ENCODE measurements at regions not wholly inside any gene's neighbourhood (a gene's known extent, or its start where the extent isn't known, plus 50 kb on each side); places are given as distances from the start of the nearest gene placed in this dataset.

GRCh38 chr20:23164176-23164601 is 78.1 kb upstream of the CD93 start:
- Histone ChIP-seq H3K36me3 (ENCODE audit: control insufficient read depth, insufficient read depth, low read length) (no peaks in the 10 kb centered on the region), H3K4me3 (replicated peaks; ENCODE audit: low read depth, low read length) (no peak overlapping the region), H3K27me3 (replicated peaks; ENCODE audit: control insufficient read depth, insufficient read depth, low read length) (no peaks in the 10 kb centered on the region)
- DNase-seq (ENCODE audit: extremely low read depth, insufficient read length), result no peak
- TF ChIP-seq CTCF (IDR thresholded peaks at IDR 0.05; ENCODE audit: insufficient read depth, low read length, poor library complexity, severe bottlenecking), result no peak

- Histone ChIP-seq H3K36me3 (ENCODE audit: control insufficient read depth, insufficient read depth, low read length) (no peaks in the 10 kb centered on the region), H3K27me3 (replicated peaks; ENCODE audit: control insufficient read depth, insufficient read depth, low read length) (no peaks in the 10 kb centered on the region), H3K4me3 (replicated peaks; ENCODE audit: low read depth, low read length) (no peak overlapping the region)
- no peak for DNase-seq (ENCODE audit: extremely low read depth, insufficient read length)
- no peak for TF ChIP-seq CTCF (IDR thresholded peaks at IDR 0.05; ENCODE audit: insufficient read depth, low read length, poor library complexity, severe bottlenecking)
Observed at GRCh38 chr20:23163562-23163961, 77.4 kb upstream of the CD93 start.

- DNase-seq (ENCODE audit: extremely low read depth, insufficient read length), result no peak
- Histone ChIP-seq H3K36me3 (ENCODE audit: control insufficient read depth, insufficient read depth, low read length) (no peaks in the 10 kb centered on the region), H3K4me3 (replicated peaks; ENCODE audit: low read depth, low read length) (no peak overlapping the region), H3K27me3 (replicated peaks; ENCODE audit: control insufficient read depth, insufficient read depth, low read length) (no peaks in the 10 kb centered on the region)
- TF ChIP-seq CTCF (IDR thresholded peaks at IDR 0.05; ENCODE audit: insufficient read depth, low read length, poor library complexity, severe bottlenecking), result no peak
Observed at GRCh38 chr20:23162887-23163286, 76.8 kb upstream of the CD93 start.

DNA sequence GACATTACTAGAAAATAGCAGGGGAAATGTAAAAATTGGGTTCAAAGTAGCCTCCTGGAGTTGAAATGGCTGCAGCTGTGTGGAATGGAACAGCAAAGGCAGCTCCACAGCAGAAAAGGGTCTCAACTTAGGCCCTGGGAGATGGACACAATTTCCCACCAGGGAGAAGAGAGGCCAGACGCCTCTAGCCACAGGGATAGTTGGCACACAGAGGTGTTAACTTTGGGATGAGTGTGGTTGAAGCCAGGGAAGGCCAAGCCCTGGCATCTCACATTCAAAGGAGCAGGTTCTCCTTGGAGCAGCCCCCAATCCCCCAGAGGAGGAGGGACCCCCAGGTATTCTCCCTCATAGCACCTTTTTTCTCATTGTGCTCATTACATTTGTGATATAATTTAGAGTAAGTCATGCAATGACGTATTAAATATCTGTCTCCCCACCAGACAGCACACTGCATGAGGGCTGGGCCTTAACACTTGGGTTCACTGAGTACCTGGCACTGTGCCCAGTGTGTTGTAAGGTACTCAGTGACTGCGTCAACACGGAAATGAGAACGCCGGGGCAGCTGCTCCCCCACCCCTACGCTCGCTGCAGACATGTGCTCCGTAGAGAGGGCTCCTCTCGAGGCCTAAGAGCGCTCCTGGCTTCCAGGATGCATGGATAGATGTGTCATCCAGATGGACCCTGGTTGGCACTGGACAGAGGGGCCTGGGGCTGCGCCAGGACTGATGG is 76.0 kb upstream of the CD93 start:
- no peaks in the 10 kb centered on the region for H3K36me3 ChIP-seq (ENCODE audit: control insufficient read depth, insufficient read depth, low read length)
- H3K27me3 ChIP-seq (replicated peaks; ENCODE audit: control insufficient read depth, insufficient read depth, low read length), result no peaks in the 10 kb centered on the region
- no peak overlapping the region for H3K4me3 ChIP-seq (replicated peaks; ENCODE audit: low read depth, low read length)
- DNase-seq (ENCODE audit: extremely low read depth, insufficient read length), result peak; percentile 38
- TF ChIP-seq CTCF (IDR thresholded peaks at IDR 0.05; ENCODE audit: insufficient read depth, low read length, poor library complexity, severe bottlenecking), result no peak

GRCh38 chr20:23161244-23161891 is 75.2 kb upstream of the CD93 start:
- TF ChIP-seq CTCF (IDR thresholded peaks at IDR 0.05; ENCODE audit: insufficient read depth, low read length, poor library complexity, severe bottlenecking), result no peak
- Histone ChIP-seq H3K36me3 (ENCODE audit: control insufficient read depth, insufficient read depth, low read length) (no peaks in the 10 kb centered on the region), H3K27me3 (replicated peaks; ENCODE audit: control insufficient read depth, insufficient read depth, low read length) (no peaks in the 10 kb centered on the region), H3K4me3 (replicated peaks; ENCODE audit: low read depth, low read length) (no peak overlapping the region)
- DNase-seq (ENCODE audit: extremely low read depth, insufficient read length), result peak; percentile 40
